H1 (cell line): ENCODE measurements at regions not wholly inside any gene's neighbourhood (a gene's known extent, or its start where the extent isn't known, plus 50 kb on each side); places are given as distances from the start of the nearest gene placed in this dataset.

Experiments
- CREB1 ChIP-seq: IDR thresholded peaks from 2 replicates; pipeline ENCODE4 v1.6.1; 2012; ENCODE audit warnings: inconsistent platforms
- EZH2 ChIP-seq: fragments of 200-600 bp; sonication (generic); IDR thresholded peaks from 2 replicates; pipeline ENCODE4 v1.7.1; 2012; ENCODE audit warnings: low read depth, mild to moderate bottlenecking, moderate library complexity, low read length, inconsistent platforms; ENCODE audit not compliant: severe bottlenecking
- YY1 ChIP-seq: IDR thresholded peaks from 2 replicates; pipeline ENCODE4 v1.6.1; 2011; ENCODE audit warnings: low read depth, mild to moderate bottlenecking, low read length
- TF ChIP-seq, protein P1 (sequence below): fragments of 300-600 bp; sonication (generic); IDR thresholded peaks from 2 replicates; pipeline ENCODE4 v1.7.1; 2012; ENCODE audit warnings: low read length, moderate library complexity, mild to moderate bottlenecking, inconsistent platforms; ENCODE audit not compliant: insufficient replicate concordance

DNA sequence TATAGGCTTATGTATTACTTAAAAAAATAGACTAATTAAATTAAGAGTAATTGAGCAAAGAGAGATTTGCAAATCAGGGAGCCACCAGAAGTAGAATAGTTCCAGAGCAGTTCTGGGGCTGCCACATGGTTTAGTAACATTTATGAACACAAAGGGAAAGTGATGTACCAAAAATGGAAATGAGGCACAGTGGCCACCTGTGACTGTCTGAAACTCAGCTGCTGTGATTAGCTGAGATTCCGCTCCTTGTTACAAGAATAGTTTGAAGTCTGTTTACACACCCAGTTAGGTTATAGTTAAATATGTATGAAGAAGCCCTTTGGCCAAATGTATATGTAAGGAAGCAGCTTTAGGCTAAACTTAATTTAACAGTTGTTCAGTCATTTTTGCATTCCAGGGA, 901.5 kb upstream of the CHORDC1 start (continued):
- TF ChIP-seq, protein P1, sequence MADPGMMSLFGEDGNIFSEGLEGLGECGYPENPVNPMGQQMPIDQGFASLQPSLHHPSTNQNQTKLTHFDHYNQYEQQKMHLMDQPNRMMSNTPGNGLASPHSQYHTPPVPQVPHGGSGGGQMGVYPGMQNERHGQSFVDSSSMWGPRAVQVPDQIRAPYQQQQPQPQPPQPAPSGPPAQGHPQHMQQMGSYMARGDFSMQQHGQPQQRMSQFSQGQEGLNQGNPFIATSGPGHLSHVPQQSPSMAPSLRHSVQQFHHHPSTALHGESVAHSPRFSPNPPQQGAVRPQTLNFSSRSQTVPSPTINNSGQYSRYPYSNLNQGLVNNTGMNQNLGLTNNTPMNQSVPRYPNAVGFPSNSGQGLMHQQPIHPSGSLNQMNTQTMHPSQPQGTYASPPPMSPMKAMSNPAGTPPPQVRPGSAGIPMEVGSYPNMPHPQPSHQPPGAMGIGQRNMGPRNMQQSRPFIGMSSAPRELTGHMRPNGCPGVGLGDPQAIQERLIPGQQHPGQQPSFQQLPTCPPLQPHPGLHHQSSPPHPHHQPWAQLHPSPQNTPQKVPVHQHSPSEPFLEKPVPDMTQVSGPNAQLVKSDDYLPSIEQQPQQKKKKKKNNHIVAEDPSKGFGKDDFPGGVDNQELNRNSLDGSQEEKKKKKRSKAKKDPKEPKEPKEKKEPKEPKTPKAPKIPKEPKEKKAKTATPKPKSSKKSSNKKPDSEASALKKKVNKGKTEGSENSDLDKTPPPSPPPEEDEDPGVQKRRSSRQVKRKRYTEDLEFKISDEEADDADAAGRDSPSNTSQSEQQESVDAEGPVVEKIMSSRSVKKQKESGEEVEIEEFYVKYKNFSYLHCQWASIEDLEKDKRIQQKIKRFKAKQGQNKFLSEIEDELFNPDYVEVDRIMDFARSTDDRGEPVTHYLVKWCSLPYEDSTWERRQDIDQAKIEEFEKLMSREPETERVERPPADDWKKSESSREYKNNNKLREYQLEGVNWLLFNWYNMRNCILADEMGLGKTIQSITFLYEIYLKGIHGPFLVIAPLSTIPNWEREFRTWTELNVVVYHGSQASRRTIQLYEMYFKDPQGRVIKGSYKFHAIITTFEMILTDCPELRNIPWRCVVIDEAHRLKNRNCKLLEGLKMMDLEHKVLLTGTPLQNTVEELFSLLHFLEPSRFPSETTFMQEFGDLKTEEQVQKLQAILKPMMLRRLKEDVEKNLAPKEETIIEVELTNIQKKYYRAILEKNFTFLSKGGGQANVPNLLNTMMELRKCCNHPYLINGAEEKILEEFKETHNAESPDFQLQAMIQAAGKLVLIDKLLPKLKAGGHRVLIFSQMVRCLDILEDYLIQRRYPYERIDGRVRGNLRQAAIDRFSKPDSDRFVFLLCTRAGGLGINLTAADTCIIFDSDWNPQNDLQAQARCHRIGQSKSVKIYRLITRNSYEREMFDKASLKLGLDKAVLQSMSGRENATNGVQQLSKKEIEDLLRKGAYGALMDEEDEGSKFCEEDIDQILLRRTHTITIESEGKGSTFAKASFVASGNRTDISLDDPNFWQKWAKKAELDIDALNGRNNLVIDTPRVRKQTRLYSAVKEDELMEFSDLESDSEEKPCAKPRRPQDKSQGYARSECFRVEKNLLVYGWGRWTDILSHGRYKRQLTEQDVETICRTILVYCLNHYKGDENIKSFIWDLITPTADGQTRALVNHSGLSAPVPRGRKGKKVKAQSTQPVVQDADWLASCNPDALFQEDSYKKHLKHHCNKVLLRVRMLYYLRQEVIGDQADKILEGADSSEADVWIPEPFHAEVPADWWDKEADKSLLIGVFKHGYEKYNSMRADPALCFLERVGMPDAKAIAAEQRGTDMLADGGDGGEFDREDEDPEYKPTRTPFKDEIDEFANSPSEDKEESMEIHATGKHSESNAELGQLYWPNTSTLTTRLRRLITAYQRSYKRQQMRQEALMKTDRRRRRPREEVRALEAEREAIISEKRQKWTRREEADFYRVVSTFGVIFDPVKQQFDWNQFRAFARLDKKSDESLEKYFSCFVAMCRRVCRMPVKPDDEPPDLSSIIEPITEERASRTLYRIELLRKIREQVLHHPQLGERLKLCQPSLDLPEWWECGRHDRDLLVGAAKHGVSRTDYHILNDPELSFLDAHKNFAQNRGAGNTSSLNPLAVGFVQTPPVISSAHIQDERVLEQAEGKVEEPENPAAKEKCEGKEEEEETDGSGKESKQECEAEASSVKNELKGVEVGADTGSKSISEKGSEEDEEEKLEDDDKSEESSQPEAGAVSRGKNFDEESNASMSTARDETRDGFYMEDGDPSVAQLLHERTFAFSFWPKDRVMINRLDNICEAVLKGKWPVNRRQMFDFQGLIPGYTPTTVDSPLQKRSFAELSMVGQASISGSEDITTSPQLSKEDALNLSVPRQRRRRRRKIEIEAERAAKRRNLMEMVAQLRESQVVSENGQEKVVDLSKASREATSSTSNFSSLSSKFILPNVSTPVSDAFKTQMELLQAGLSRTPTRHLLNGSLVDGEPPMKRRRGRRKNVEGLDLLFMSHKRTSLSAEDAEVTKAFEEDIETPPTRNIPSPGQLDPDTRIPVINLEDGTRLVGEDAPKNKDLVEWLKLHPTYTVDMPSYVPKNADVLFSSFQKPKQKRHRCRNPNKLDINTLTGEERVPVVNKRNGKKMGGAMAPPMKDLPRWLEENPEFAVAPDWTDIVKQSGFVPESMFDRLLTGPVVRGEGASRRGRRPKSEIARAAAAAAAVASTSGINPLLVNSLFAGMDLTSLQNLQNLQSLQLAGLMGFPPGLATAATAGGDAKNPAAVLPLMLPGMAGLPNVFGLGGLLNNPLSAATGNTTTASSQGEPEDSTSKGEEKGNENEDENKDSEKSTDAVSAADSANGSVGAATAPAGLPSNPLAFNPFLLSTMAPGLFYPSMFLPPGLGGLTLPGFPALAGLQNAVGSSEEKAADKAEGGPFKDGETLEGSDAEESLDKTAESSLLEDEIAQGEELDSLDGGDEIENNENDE: no peak
- TF ChIP-seq YY1 (no peak), CREB1 (no peak), EZH2 (no peak)
